Mesendoderm (in vitro differentiated cells): ENCODE measurements at regions not wholly inside any gene's neighbourhood (a gene's known extent, or its start where the extent isn't known, plus 50 kb on each side); places are given as distances from the start of the nearest gene placed in this dataset.

ENCODE experiments used
- DNase-seq: peaks from one replicate; pipeline ENCODE4 v3.0.0; 2013
- H2AK5ac ChIP-seq: 2 replicates; pipeline ENCODE4 v1.6.1; 2013; ENCODE audit warnings: low read length, inconsistent platforms
- H2BK120ac ChIP-seq: 2 replicates; pipeline ENCODE4 v1.6.1; 2013; ENCODE audit warnings: low read depth, mild to moderate bottlenecking, low read length, moderate library complexity, mixed read lengths
- H2BK15ac ChIP-seq: replicated peaks from 2 replicates; pipeline ENCODE4 v1.6.1; 2013; ENCODE audit warnings: low read depth, mild to moderate bottlenecking, moderate library complexity
- H2BK5ac ChIP-seq: 2 replicates; pipeline ENCODE4 v1.6.1; 2013; ENCODE audit warnings: low read length, inconsistent platforms
- H3K18ac ChIP-seq: 2 replicates; pipeline ENCODE4 v1.6.1; 2013; ENCODE audit warnings: mild to moderate bottlenecking, low read length, mixed read lengths
- H3K23ac ChIP-seq: one replicate; pipeline ENCODE4 v1.6.1; 2013; ENCODE audit warnings: low read length
- H3K27ac ChIP-seq: 2 replicates; pipeline ENCODE4 v1.5.1; 2013; ENCODE audit warnings: low read depth, mild to moderate bottlenecking, inconsistent platforms, low read length, moderate library complexity
- H3K27me3 ChIP-seq: 2 replicates; pipeline ENCODE4 v1.6.1; 2013; ENCODE audit warnings: low read length, control low read depth, mild to moderate bottlenecking, inconsistent platforms; ENCODE audit not compliant: insufficient read depth, poor library complexity
- H3K36me3 ChIP-seq: 2 replicates; pipeline ENCODE4 v1.6.1; 2013; ENCODE audit warnings: low read length, inconsistent platforms; ENCODE audit not compliant: control insufficient read depth, insufficient read depth
- H3K4ac ChIP-seq: one replicate; pipeline ENCODE4 v1.6.1; 2013; ENCODE audit warnings: low read depth, mild to moderate bottlenecking, low read length, moderate library complexity
- H3K4me1 ChIP-seq: 2 replicates; pipeline ENCODE4 v1.6.1; 2013; ENCODE audit warnings: low read depth, low read length, inconsistent platforms; ENCODE audit not compliant: control insufficient read depth
- H3K4me2 ChIP-seq: 2 replicates; pipeline ENCODE4 v1.6.1; 2013; ENCODE audit warnings: low read length
- H3K4me3 ChIP-seq: 2 replicates; pipeline ENCODE4 v1.5.1; 2013; ENCODE audit warnings: mild to moderate bottlenecking, low read length
- H3K56ac ChIP-seq: one replicate; pipeline ENCODE4 v1.6.1; 2013; ENCODE audit warnings: low read length
- H3K79me1 ChIP-seq: 2 replicates; pipeline ENCODE4 v1.6.1; 2013; ENCODE audit warnings: low read length, inconsistent platforms
- H3K79me2 ChIP-seq: 2 replicates; pipeline ENCODE4 v1.6.1; 2013; ENCODE audit warnings: mild to moderate bottlenecking, low read length; ENCODE audit not compliant: control insufficient read depth, insufficient read depth
- H3K9ac ChIP-seq: 2 replicates; pipeline ENCODE4 v1.6.1; 2013; ENCODE audit warnings: low read length, inconsistent platforms
- H4K5ac ChIP-seq: one replicate; pipeline ENCODE4 v1.6.1; 2013; ENCODE audit warnings: low read length
- H4K8ac ChIP-seq: one replicate; pipeline ENCODE4 v1.6.1; 2013; ENCODE audit warnings: low read depth, mild to moderate bottlenecking, control low read depth, low read length, moderate library complexity
- WGBS: extraction: QIAGEN DNeasy Blood & Tissue Kit; methylation state at CpG from one replicate; pipeline ENCODE4 v1.1.7; 2013; ENCODE audit warnings: low lambda C conversion rate, missing lambda C conversion rate; ENCODE audit not compliant: insufficient coverage; ENCODE audit errors: extremely low coverage; 5-methylcytosine and 5-hydroxymethylcytosine counted together

- H2BK120ac ChIP-seq: no peak overlapping the region
- no peak overlapping the region for H3K9ac ChIP-seq
- no peaks in the 10 kb centered on the region for H3K79me1 ChIP-seq
- no peaks in the 10 kb centered on the region for H3K36me3 ChIP-seq
- H4K8ac ChIP-seq: no peak overlapping the region
- no CpG with 5 or more reads among the region's 5 CpGs for WGBS
- no peak overlapping the region for H3K4ac ChIP-seq
- no peak overlapping the region for H2BK15ac ChIP-seq
- H3K23ac ChIP-seq: no peak overlapping the region
- peak; percentile 64 for DNase-seq
- no peak overlapping the region for H3K4me2 ChIP-seq
- no peak overlapping the region for H3K4me3 ChIP-seq
- H3K56ac ChIP-seq: peak overlapping the region; percentile 12
- H3K27ac ChIP-seq: no peak overlapping the region
- no peak overlapping the region for H3K18ac ChIP-seq
- no peak overlapping the region for H2BK5ac ChIP-seq
- no peaks in the 10 kb centered on the region for H3K79me2 ChIP-seq
- H2AK5ac ChIP-seq: no peak overlapping the region
- H3K4me1 ChIP-seq: no peaks in the 10 kb centered on the region
- no peaks in the 10 kb centered on the region for H3K27me3 ChIP-seq
- H4K5ac ChIP-seq: no peak overlapping the region
Observed at GRCh38 chr13:73835138-73835721, 299.0 kb downstream of the KLF12 start.

- H3K4me1 ChIP-seq: no peaks in the 10 kb centered on the region
- no peak overlapping the region for H2BK5ac ChIP-seq
- no peak for DNase-seq
- no peak overlapping the region for H3K9ac ChIP-seq
- H4K5ac ChIP-seq: no peak overlapping the region
- H3K56ac ChIP-seq: no peak overlapping the region
- no peaks in the 10 kb centered on the region for H3K79me1 ChIP-seq
- no peak overlapping the region for H3K23ac ChIP-seq
- H4K8ac ChIP-seq: no peak overlapping the region
- no peak overlapping the region for H3K4me2 ChIP-seq
- H3K79me2 ChIP-seq: no peaks in the 10 kb centered on the region
- no peak overlapping the region for H2AK5ac ChIP-seq
- no peak overlapping the region for H3K4me3 ChIP-seq
- H3K4ac ChIP-seq: no peak overlapping the region
- no peaks in the 10 kb centered on the region for H3K36me3 ChIP-seq
- H3K27me3 ChIP-seq: no peaks in the 10 kb centered on the region
- no peak overlapping the region for H3K18ac ChIP-seq
- H2BK15ac ChIP-seq: no peak overlapping the region
- WGBS: no CpG with 5 or more reads among the region's 7 CpGs
- no peak overlapping the region for H2BK120ac ChIP-seq
- no peak overlapping the region for H3K27ac ChIP-seq
Observed at GRCh38 chr13:73833325-73834070, 300.7 kb downstream of the KLF12 start.

- no peak overlapping the region for H4K5ac ChIP-seq
- H3K18ac ChIP-seq: no peak overlapping the region
- H3K27ac ChIP-seq: no peak overlapping the region
- H3K4ac ChIP-seq: no peak overlapping the region
- no CpG with 5 or more reads among the region's 3 CpGs for WGBS
- H3K23ac ChIP-seq: no peak overlapping the region
- no peak for DNase-seq
- no peak overlapping the region for H3K9ac ChIP-seq
- no peak overlapping the region for H2BK15ac ChIP-seq
- H4K8ac ChIP-seq: no peak overlapping the region
- H2BK5ac ChIP-seq: no peak overlapping the region
- H3K36me3 ChIP-seq: no peaks in the 10 kb centered on the region
- no peak overlapping the region for H2AK5ac ChIP-seq
- H3K4me2 ChIP-seq: no peak overlapping the region
- H3K27me3 ChIP-seq: no peaks in the 10 kb centered on the region
- H3K4me1 ChIP-seq: no peaks in the 10 kb centered on the region
- H2BK120ac ChIP-seq: no peak overlapping the region
- H3K4me3 ChIP-seq: no peak overlapping the region
- no peaks in the 10 kb centered on the region for H3K79me2 ChIP-seq
- no peaks in the 10 kb centered on the region for H3K79me1 ChIP-seq
- H3K56ac ChIP-seq: no peak overlapping the region
Observed at GRCh38 chr13:73832825-73833224, 301.4 kb downstream of the KLF12 start.

- DNase-seq: no peak
- no peak overlapping the region for H3K56ac ChIP-seq
- H2BK120ac ChIP-seq: no peak overlapping the region
- no peak overlapping the region for H4K5ac ChIP-seq
- no peaks in the 10 kb centered on the region for H3K79me2 ChIP-seq
- H3K4me2 ChIP-seq: no peak overlapping the region
- H3K27ac ChIP-seq: no peak overlapping the region
- H2BK15ac ChIP-seq: no peak overlapping the region
- H3K36me3 ChIP-seq: no peaks in the 10 kb centered on the region
- no peak overlapping the region for H2AK5ac ChIP-seq
- H3K4me1 ChIP-seq: no peaks in the 10 kb centered on the region
- H3K4me3 ChIP-seq: no peak overlapping the region
- peak overlapping the region; percentile 83 for H3K18ac ChIP-seq
- H3K9ac ChIP-seq: no peak overlapping the region
- no peak overlapping the region for H3K4ac ChIP-seq
- no peaks in the 10 kb centered on the region for H3K79me1 ChIP-seq
- no peak overlapping the region for H4K8ac ChIP-seq
- H2BK5ac ChIP-seq: no peak overlapping the region
- WGBS: no CpG with 5 or more reads among the region's 4 CpGs
- no peak overlapping the region for H3K23ac ChIP-seq
- no peaks in the 10 kb centered on the region for H3K27me3 ChIP-seq
Observed at GRCh38 chr13:73832128-73832588, 302.0 kb downstream of the KLF12 start.

- no peak overlapping the region for H3K4me3 ChIP-seq
- no peak overlapping the region for H2BK5ac ChIP-seq
- no peak overlapping the region for H3K18ac ChIP-seq
- H3K4me2 ChIP-seq: no peak overlapping the region
- no peaks in the 10 kb centered on the region for H3K36me3 ChIP-seq
- H3K27ac ChIP-seq: no peak overlapping the region
- no peak overlapping the region for H3K4ac ChIP-seq
- no peak overlapping the region for H3K56ac ChIP-seq
- no CpG with 5 or more reads among the region's 1 CpG for WGBS
- no peaks in the 10 kb centered on the region for H3K79me2 ChIP-seq
- H4K5ac ChIP-seq: no peak overlapping the region
- no peak overlapping the region for H3K9ac ChIP-seq
- H3K27me3 ChIP-seq: no peaks in the 10 kb centered on the region
- H2BK120ac ChIP-seq: no peak overlapping the region
- H2BK15ac ChIP-seq: no peak overlapping the region
- no peak for DNase-seq
- no peak overlapping the region for H4K8ac ChIP-seq
- H3K23ac ChIP-seq: no peak overlapping the region
- no peak overlapping the region for H2AK5ac ChIP-seq
- H3K4me1 ChIP-seq: no peaks in the 10 kb centered on the region
- H3K79me1 ChIP-seq: no peaks in the 10 kb centered on the region
Observed at GRCh38 chr13:73829416-73829815, 304.8 kb downstream of the KLF12 start.
